Testis (tissue), 2 donors: ENCODE measurements at regions not wholly inside any gene's neighbourhood (a gene's known extent, or its start where the extent isn't known, plus 50 kb on each side); places are given as distances from the start of the nearest gene placed in this dataset.

Experiments
- DNase-seq: peaks from one replicate; pipeline ENCODE4 v3.0.0-alpha.2; 2019
- H3K27ac ChIP-seq, 2 donors: fragments of 200-600 bp; sonication (generic); one replicate each; pipeline ENCODE4 v1.5.1; 2019
- H3K27me3 ChIP-seq: fragments of 200-600 bp; sonication (generic); one replicate; pipeline ENCODE4 v1.5.1; 2019
- H3K36me3 ChIP-seq: fragments of 200-600 bp; sonication (generic); one replicate; pipeline ENCODE4 v1.5.1; 2017; ENCODE audit warnings: low read depth; ENCODE audit errors: missing control alignments
- H3K4me1 ChIP-seq: fragments of 200-600 bp; sonication (generic); one replicate; pipeline ENCODE4 v1.5.1; 2019
- H3K4me3 ChIP-seq, 2 donors: fragments of 200-600 bp; sonication (generic); one replicate each; pipeline ENCODE4 v1.5.1; 2017 to 2019
- H3K9me3 ChIP-seq: fragments of 200-600 bp; sonication (generic); one replicate; pipeline ENCODE4 v1.5.1; 2017
- POLR2A ChIP-seq: fragments of 450-650 bp; IDR thresholded peaks from one replicate; pipeline ENCODE4 v1.6.1; 2017; ENCODE audit warnings: antibody characterized with exemption, mild to moderate bottlenecking, moderate library complexity
- WGBS, 2 donors: methylation state at CpG; one replicate each; pipeline ENCODE4 v1.1.5; 2018; 5-methylcytosine and 5-hydroxymethylcytosine counted together
- intact Hi-C: fragments of 100-400 bp; cut with DNase I; formaldehyde crosslinking; loops from one replicate; pipeline ENCODE4 v1.15.1; 2023; ENCODE audit warnings: low total_unique reads
- TF ChIP-seq, protein P1 (sequence below), 3 experiments: fragments of 450-650 bp in 2 of 3; fragments of 200-600 bp in 1 of 3; sonication (generic) in 1 of 3; IDR thresholded peaks; one replicate each; pipeline ENCODE4 v1.5.1; 2016 to 2019; ENCODE audit warnings: antibody characterized with exemption in 3 of 3, mild to moderate bottlenecking in 2 of 3, moderate library complexity in 1 of 3

DNA sequence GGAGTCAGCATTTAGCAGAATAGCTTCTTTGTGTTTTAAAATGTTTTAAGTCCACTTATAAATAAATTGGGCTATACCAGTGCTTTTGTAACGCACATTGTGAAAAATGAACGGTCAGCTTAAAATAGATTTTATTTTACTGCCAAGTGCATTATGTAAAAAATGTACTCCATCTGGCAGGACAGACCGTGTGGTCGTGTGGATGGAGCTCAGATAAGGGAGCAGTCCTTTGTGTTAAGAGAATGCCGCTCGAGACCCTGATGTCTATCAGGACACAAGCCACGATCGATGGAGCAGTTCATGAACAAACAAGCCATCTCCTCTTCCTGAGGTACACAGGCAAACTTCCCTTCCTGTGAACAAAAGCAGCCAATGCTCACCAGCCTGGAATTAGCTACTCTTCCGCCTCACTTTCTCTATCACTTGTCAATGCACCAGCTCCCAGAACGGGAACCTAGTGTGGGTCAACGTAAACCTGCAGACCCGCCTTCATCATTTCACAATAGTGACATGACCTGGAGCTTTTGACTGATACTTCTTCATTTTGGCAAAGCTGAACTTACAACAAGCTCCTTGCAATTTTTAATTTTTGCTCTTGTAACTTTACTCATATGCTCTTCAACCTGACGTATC, 243.5 kb downstream of the TGFB2 start:
- 60 to 72% methylated on average over 13 of the region's 13 CpGs for WGBS, 2 donors

DNA sequence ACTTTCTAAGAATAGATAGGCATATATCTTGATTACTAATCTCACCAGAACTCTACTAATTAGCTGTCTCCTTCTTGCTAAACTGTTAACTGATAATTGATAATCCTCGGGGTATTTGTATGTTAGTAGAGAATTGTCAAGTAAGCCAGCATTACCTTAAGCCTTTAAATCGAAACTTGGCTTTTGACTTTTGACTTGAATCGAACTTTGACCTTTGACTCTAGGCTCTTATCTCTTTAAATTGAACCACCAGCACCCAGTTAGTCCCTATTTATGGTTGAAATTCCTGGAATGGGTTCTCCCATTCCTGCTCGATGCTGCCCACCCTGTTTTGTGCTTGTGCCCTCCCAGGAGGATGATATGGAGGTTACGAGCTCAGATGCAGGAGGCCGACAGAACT, 244.4 kb downstream of the TGFB2 start:
- H3K4me1 ChIP-seq = no peaks in the 10 kb centered on the region
- no peak overlapping the region for H3K4me3 ChIP-seq
- no peak for DNase-seq
- no peaks in the 10 kb centered on the region for H3K27me3 ChIP-seq
- intact Hi-C loops = no loop called here
- WGBS, 2 donors = 89 to 93% methylated on average over 6 of the region's 6 CpGs
- no peak for TF ChIP-seq POLR2A
- TF ChIP-seq, protein P1, sequence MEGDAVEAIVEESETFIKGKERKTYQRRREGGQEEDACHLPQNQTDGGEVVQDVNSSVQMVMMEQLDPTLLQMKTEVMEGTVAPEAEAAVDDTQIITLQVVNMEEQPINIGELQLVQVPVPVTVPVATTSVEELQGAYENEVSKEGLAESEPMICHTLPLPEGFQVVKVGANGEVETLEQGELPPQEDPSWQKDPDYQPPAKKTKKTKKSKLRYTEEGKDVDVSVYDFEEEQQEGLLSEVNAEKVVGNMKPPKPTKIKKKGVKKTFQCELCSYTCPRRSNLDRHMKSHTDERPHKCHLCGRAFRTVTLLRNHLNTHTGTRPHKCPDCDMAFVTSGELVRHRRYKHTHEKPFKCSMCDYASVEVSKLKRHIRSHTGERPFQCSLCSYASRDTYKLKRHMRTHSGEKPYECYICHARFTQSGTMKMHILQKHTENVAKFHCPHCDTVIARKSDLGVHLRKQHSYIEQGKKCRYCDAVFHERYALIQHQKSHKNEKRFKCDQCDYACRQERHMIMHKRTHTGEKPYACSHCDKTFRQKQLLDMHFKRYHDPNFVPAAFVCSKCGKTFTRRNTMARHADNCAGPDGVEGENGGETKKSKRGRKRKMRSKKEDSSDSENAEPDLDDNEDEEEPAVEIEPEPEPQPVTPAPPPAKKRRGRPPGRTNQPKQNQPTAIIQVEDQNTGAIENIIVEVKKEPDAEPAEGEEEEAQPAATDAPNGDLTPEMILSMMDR (IDR thresholded peaks at IDR 0.05) = no peak
- H3K9me3 ChIP-seq = no peaks in the 10 kb centered on the region
- no peak overlapping the region for H3K27ac ChIP-seq
- H3K36me3 ChIP-seq = no peaks in the 10 kb centered on the region

More for the DNA sequence above, 243.5 kb downstream of the TGFB2 start:
- no peaks in the 10 kb centered on the region for H3K27me3 ChIP-seq
- no peaks in the 10 kb centered on the region for H3K4me1 ChIP-seq
- TF ChIP-seq, protein P1 (IDR thresholded peaks at IDR 0.05) = no peak
- TF ChIP-seq POLR2A = no peak
- no peak for DNase-seq
- intact Hi-C loops = no loop called here
- no peaks in the 10 kb centered on the region for H3K9me3 ChIP-seq
- H3K36me3 ChIP-seq = no peaks in the 10 kb centered on the region
- no peak overlapping the region for H3K4me3 ChIP-seq
- H3K27ac ChIP-seq = no peak overlapping the region

DNA sequence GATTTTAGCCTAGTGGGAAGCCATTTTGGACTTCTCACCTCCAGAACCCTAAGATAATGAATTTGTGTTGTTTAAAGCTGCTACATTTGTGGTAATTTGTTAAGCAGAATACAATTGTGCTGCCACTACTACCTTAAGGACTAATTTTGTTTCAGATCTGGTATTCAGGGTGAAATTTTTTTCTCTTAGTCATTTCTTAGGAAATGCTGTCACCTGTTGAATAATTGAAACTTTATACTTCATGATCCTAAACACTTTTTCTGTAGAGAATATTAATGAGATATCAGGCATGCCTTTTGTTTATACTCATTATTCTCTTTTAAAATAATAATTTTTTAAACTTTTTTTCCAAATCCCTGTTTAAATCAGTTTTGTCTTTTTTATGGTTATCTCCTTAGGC, 246.8 kb downstream of the TGFB2 start:
- Histone ChIP-seq H3K4me3 (no peak overlapping the region), H3K27me3 (no peaks in the 10 kb centered on the region), H3K36me3 (no peaks in the 10 kb centered on the region), H3K27ac (no peak overlapping the region), H3K9me3 (no peaks in the 10 kb centered on the region), H3K4me1 (no peaks in the 10 kb centered on the region)
- intact Hi-C loops = no loop called here
- TF ChIP-seq, protein P1 (IDR thresholded peaks at IDR 0.05) = no peak
- TF ChIP-seq POLR2A = no peak
- DNase-seq = no peak

DNA sequence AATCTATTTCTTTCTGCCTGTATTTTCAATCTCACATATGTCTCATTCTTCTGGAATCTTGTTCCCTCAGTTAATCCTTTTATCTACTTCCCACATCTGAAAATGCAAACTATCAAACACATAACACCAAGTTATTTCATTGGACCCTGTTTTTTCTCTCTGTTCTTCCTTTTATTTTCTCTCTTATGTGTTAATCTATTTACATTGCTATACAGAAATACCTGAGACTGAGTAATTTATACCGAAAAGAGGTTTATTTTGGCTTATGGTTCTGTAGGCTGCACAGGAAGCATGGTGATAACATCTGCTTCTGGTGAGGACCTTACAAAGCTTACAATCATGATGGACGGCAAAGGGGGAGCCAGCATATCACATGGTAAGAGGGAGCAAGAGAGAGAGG, 247.6 kb downstream of the TGFB2 start:
- H3K9me3 ChIP-seq = no peaks in the 10 kb centered on the region
- no peak for DNase-seq
- TF ChIP-seq POLR2A = no peak
- TF ChIP-seq, protein P1 (IDR thresholded peaks at IDR 0.05) = no peak
- WGBS, 2 donors = 76 to 88% methylated on average over 2 of the region's 2 CpGs
- no peaks in the 10 kb centered on the region for H3K4me1 ChIP-seq
- no peak overlapping the region for H3K4me3 ChIP-seq
- H3K27ac ChIP-seq = no peak overlapping the region
- intact Hi-C loops = no loop called here
- H3K36me3 ChIP-seq = no peaks in the 10 kb centered on the region
- H3K27me3 ChIP-seq = no peaks in the 10 kb centered on the region

DNA sequence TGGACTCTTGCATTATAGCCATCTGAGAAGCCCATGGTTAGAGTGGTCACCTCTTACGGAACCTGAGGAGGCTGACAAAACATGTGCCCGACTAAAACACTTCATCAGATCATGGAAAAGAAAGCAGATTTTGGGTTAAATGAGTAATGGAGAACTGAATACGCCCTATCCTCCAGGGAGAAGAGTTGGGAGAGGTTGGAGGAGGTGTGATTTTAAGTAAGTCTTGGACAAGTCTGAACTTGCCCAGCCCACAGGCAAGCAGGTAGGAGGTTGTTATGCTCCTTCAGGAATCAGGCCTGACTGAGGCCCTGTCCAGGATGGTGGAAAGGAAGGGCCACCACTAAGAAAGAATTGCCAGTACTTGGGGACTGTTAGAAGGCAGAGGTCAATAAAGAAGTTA, 255.8 kb downstream of the TGFB2 start:
- Histone ChIP-seq H3K27ac (no peak overlapping the region), H3K36me3 (no peaks in the 10 kb centered on the region), H3K27me3 (no peaks in the 10 kb centered on the region), H3K9me3 (no peaks in the 10 kb centered on the region), H3K4me3 (no peak overlapping the region), H3K4me1 (no peaks in the 10 kb centered on the region)
- no peak for DNase-seq
- WGBS, 2 donors = 91 to 95% methylated on average over 3 of the region's 3 CpGs
- TF ChIP-seq, protein P1 (IDR thresholded peaks at IDR 0.05) = no peak
- TF ChIP-seq POLR2A = no peak
- intact Hi-C loops = no loop called here
